H1 (cell line): ENCODE measurements at regions not wholly inside any gene's neighbourhood (a gene's known extent, or its start where the extent isn't known, plus 50 kb on each side); places are given as distances from the start of the nearest gene placed in this dataset.

Experiments
- CTCF ChIA-PET: fragments of 300-600 bp; sonication (Branson Sonifier 250); formaldehyde crosslinking; loops from one replicate; lab custom pipeline; 2021; ENCODE audit not compliant: partially characterized antibody; lab: Charles Lee
- POLR2A ChIA-PET: fragments of 300-600 bp; sonication (Branson Sonifier 250); formaldehyde crosslinking; loops from one replicate; lab custom pipeline; 2021; ENCODE audit warnings: inconsistent platforms; ENCODE audit not compliant: partially characterized antibody; lab: Charles Lee
- DNase-seq, 2 experiments: peaks; one replicate each; pipeline versions ENCODE4 v3.0.0 to v3.0.0-alpha.2; 2010 to 2022; ENCODE audit warnings: low spot score in 2 of 2, low read depth in 1 of 2, mixed read lengths in 1 of 2
- FAIRE-seq: peaks from 2 replicates; lab custom pipeline; 2011; peaks lifted over from hg19 to GRCh38; lab: Jason Lieb, UNC
- H2AFZ ChIP-seq: 2 replicates; pipeline ENCODE4 v1.8.1; 2012; ENCODE audit warnings: low read length, inconsistent platforms
- H2AK5ac ChIP-seq: 2 replicates; pipeline ENCODE4 v1.6.1; 2013; ENCODE audit warnings: low read depth, low read length
- H2BK120ac ChIP-seq: replicated peaks from 2 replicates; pipeline ENCODE3; 2013; ENCODE audit warnings: low read depth, low read length, inconsistent platforms
- H2BK12ac ChIP-seq: 2 replicates; pipeline ENCODE4 v1.6.1; 2013; ENCODE audit warnings: low read depth, low read length
- H2BK15ac ChIP-seq: 2 replicates; pipeline ENCODE4 v1.6.1; 2013; ENCODE audit warnings: low read length
- H2BK20ac ChIP-seq: 2 replicates; pipeline ENCODE4 v1.6.1; 2013; ENCODE audit warnings: low read length
- H2BK5ac ChIP-seq: 2 replicates; pipeline ENCODE4 v1.6.1; 2013; ENCODE audit warnings: low read depth, low read length
- H3K14ac ChIP-seq: 2 replicates; pipeline ENCODE4 v1.6.1; 2013; ENCODE audit warnings: inconsistent platforms; ENCODE audit not compliant: insufficient read length
- H3K18ac ChIP-seq: 2 replicates; pipeline ENCODE4 v1.6.1; 2013; ENCODE audit warnings: low read length; ENCODE audit errors: extremely low read depth
- H3K23ac ChIP-seq: 2 replicates; pipeline ENCODE4 v1.6.1; 2013; ENCODE audit warnings: inconsistent platforms; ENCODE audit not compliant: insufficient read length
- H3K23me2 ChIP-seq: 2 replicates; pipeline ENCODE4 v1.6.1; 2013; ENCODE audit warnings: low read depth, low read length
- H3K27ac ChIP-seq: 2 replicates; pipeline ENCODE4 v1.6.1; 2011; ENCODE audit warnings: low read depth, low read length, inconsistent platforms
- H3K27me3 ChIP-seq, 4 experiments: replicated peaks in 1 of 4; 1 replicate in 1 of 4; 2 replicates in 3 of 4; pipeline versions ENCODE4 v1.6.1 to v1.8.1; 2011 to 2013; ENCODE audit warnings: low read length in 3 of 4, mild to moderate bottlenecking in 3 of 4, inconsistent platforms in 2 of 4, mixed read lengths in 2 of 4, moderate library complexity in 1 of 4; ENCODE audit not compliant: control insufficient read depth in 3 of 4, insufficient read depth in 3 of 4; ENCODE audit errors: extremely low read depth in 1 of 4
- H3K36me3 ChIP-seq, 4 experiments: 2 replicates each; pipeline versions ENCODE4 v1.6.1 to v1.8.1; 2011 to 2013; ENCODE audit warnings: mild to moderate bottlenecking in 4 of 4, low read length in 3 of 4, moderate library complexity in 2 of 4, control low read depth in 1 of 4, inconsistent platforms in 1 of 4; ENCODE audit not compliant: insufficient read depth in 4 of 4, control insufficient read depth in 2 of 4
- H3K4ac ChIP-seq: replicated peaks from 2 replicates; pipeline ENCODE3; 2013; ENCODE audit warnings: low read length, low read depth, mixed read lengths, inconsistent platforms; ENCODE audit not compliant: insufficient read length
- H3K4me1 ChIP-seq, 4 experiments: replicated peaks in 1 of 4; 1 replicate in 1 of 4; 2 replicates in 3 of 4; pipeline versions ENCODE4 v1.6.1 to v1.8.1; 2011 to 2013; ENCODE audit warnings: low read length in 3 of 4, inconsistent platforms in 2 of 4, mixed read lengths in 1 of 4; ENCODE audit not compliant: insufficient read depth in 4 of 4, control insufficient read depth in 3 of 4
- H3K4me2 ChIP-seq, 2 experiments: 2 replicates each; pipeline versions ENCODE4 v1.6.1 to v1.8.1; 2011 to 2013; ENCODE audit warnings: low read depth in 2 of 2, low read length in 2 of 2, control low read depth in 1 of 2, inconsistent platforms in 1 of 2, mild to moderate bottlenecking in 1 of 2; ENCODE audit not compliant: insufficient read depth in 1 of 2
- H3K4me3 ChIP-seq, 4 experiments: fragments of 200-600, 300-600 bp in 1 of 4; sonication (generic), shearing (Covaris generic), sonication (Bioruptor Twin) in 1 of 4; 2 replicates each; pipeline versions ENCODE4 v1.5.1 to v1.8.1; 2011 to 2016; ENCODE audit warnings: low read length in 4 of 4, low read depth in 3 of 4, control low read depth in 2 of 4, inconsistent platforms in 2 of 4, mild to moderate bottlenecking in 2 of 4, mixed read lengths in 1 of 4, moderate library complexity in 1 of 4; ENCODE audit not compliant: insufficient read depth in 2 of 4; ENCODE audit errors: extremely low read depth in 1 of 4
- H3K56ac ChIP-seq: replicated peaks from 2 replicates; pipeline ENCODE3; 2013; ENCODE audit warnings: low read depth, mild to moderate bottlenecking, mixed read lengths, low read length, inconsistent platforms; ENCODE audit not compliant: insufficient read length
- H3K79me1 ChIP-seq: 2 replicates; pipeline ENCODE4 v1.6.1; 2013; ENCODE audit warnings: low read depth, low read length, control low read depth
- H3K79me2 ChIP-seq, 2 experiments: 2 replicates each; pipeline versions ENCODE4 v1.6.1 to v1.8.1; 2012 to 2013; ENCODE audit warnings: low read length in 2 of 2, mild to moderate bottlenecking in 2 of 2, inconsistent platforms in 1 of 2; ENCODE audit not compliant: insufficient read depth in 2 of 2, control insufficient read depth in 1 of 2
- H3K9ac ChIP-seq, 4 experiments: replicated peaks in 1 of 4; 1 replicate in 1 of 4; 2 replicates in 3 of 4; pipeline versions ENCODE4 v1.6.1 to v1.8.1; 2011 to 2013; ENCODE audit warnings: low read depth in 3 of 4, low read length in 3 of 4, control low read depth in 2 of 4, mild to moderate bottlenecking in 2 of 4, moderate library complexity in 2 of 4, inconsistent platforms in 1 of 4; ENCODE audit errors: extremely low read depth in 1 of 4
- H3K9me3 ChIP-seq, 2 experiments: 2 replicates each; pipeline versions ENCODE4 v1.6.1 to v1.8.1; 2012 to 2013; ENCODE audit warnings: mild to moderate bottlenecking in 2 of 2, moderate library complexity in 2 of 2, control low read depth in 1 of 2, inconsistent platforms in 1 of 2, low read depth in 1 of 2, low read length in 1 of 2, mixed read lengths in 1 of 2; ENCODE audit not compliant: insufficient read depth in 2 of 2
- H4K20me1 ChIP-seq, 2 experiments: replicated peaks in 1 of 2; 2 replicates each; pipeline versions ENCODE3 to v1.8.1; 2011 to 2013; ENCODE audit warnings: inconsistent platforms in 2 of 2, low read length in 2 of 2, mild to moderate bottlenecking in 1 of 2; ENCODE audit not compliant: insufficient read depth in 2 of 2, control insufficient read depth in 1 of 2
- H4K5ac ChIP-seq: 2 replicates; pipeline ENCODE4 v1.6.1; 2013; ENCODE audit warnings: low read length, low read depth, mixed read lengths, inconsistent platforms; ENCODE audit not compliant: insufficient read length
- H4K8ac ChIP-seq: 2 replicates; pipeline ENCODE4 v1.8.0; 2013; ENCODE audit warnings: mild to moderate bottlenecking, moderate library complexity, low read length, inconsistent platforms; ENCODE audit not compliant: insufficient read depth; ENCODE audit errors: extremely low read depth
- H4K91ac ChIP-seq: replicated peaks from 2 replicates; pipeline ENCODE3; 2013; ENCODE audit warnings: low read length, mixed read lengths, inconsistent platforms; ENCODE audit not compliant: insufficient read length
- RAD21 ChIP-seq, 2 experiments: IDR thresholded peaks in 1 of 2; conservative IDR thresholded peaks in 1 of 2; 2 replicates each; pipeline ENCODE4 v1.6.1; 2011; ENCODE audit warnings: low read depth in 2 of 2, low read length in 2 of 2, improper control_type of control experiment in 1 of 2, inconsistent platforms in 1 of 2, mild to moderate bottlenecking in 1 of 2, moderate library complexity in 1 of 2
- WGBS, 2 experiments: shearing (Covaris generic) in 1 of 2; methylation state at CpG; one replicate each; pipeline versions ENCODE4 v1.1.6 to v1.1.7; 2013 to 2015; ENCODE audit warnings: low lambda C conversion rate in 2 of 2, mixed read lengths in 2 of 2, inconsistent platforms in 1 of 2, low coverage in 1 of 2, missing lambda C conversion rate in 1 of 2; ENCODE audit not compliant: insufficient replicate concordance in 2 of 2, insufficient coverage in 1 of 2, insufficient read length in 1 of 2; ENCODE audit errors: extremely low coverage in 1 of 2, missing lambda C conversion rate in 1 of 2; 5-methylcytosine and 5-hydroxymethylcytosine counted together

DNA sequence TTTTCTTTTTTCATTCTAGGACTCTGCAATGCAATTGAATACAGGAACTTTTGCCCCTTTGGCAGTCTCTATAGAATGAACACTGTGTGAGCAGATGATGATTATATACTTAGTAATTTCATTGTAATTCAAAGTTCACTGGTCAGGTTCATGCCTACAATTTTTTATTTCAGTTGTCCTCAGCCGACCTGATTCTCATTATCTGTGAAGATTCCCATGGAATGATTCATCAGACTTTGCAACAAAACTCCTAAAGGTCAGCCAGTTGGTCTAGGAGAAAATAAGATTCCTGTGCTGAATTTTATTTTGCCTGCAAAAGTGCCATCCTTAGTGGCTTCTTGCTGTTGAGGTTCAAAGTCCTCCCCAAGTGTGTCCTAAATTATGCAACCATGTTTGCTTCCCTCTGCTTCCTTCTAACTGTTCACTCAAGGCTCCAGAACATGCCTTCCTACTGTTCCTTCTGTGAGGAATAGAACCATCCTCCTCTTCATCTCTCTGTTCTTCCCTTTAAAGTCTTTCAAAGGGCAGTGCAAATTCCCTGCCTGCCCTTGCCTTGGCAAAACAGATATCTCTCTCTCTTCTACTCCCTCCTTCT lies 194.2 kb upstream of the CNR1 start:
- 78% methylated on average over 1 of the region's 1 CpG; no CpG with 5 or more reads in 1 of the 2 experiments for WGBS, 2 experiments
- Histone ChIP-seq H3K56ac (no peak overlapping the region), H4K5ac (no peak overlapping the region), H2BK20ac (no peak overlapping the region), H3K23ac (no peak overlapping the region), H3K23me2 (no peaks in the 10 kb centered on the region), H2BK120ac (no peak overlapping the region), H4K20me1 (no peaks in the 10 kb centered on the region), H2BK5ac (no peak overlapping the region), H3K27me3 (no peaks in the 10 kb centered on the region), H4K8ac (no peak overlapping the region), H3K18ac (no peak overlapping the region), H2AFZ (no peak overlapping the region), H2AK5ac (no peak overlapping the region), H3K79me1 (no peaks in the 10 kb centered on the region), H3K4me3 (no peak overlapping the region), H2BK12ac (no peak overlapping the region), H3K27ac (no peak overlapping the region), H3K14ac (no peak overlapping the region), H3K4me1 (no peaks in the 10 kb centered on the region), H3K36me3 (no peaks in the 10 kb centered on the region), H2BK15ac (no peak overlapping the region), H3K4me2 (no peak overlapping the region), H3K4ac (peak overlapping the region; percentile 21), H4K91ac (no peak overlapping the region), H3K79me2 (no peaks in the 10 kb centered on the region), H3K9ac (no peak overlapping the region), H3K9me3 (no peaks in the 10 kb centered on the region)
- POLR2A ChIA-PET: no interaction called here
- DNase-seq: no peak
- FAIRE-seq: no peak
- CTCF ChIA-PET: no interaction called here
- TF ChIP-seq RAD21 (IDR thresholded peaks at IDR 0.05 in 1 of 2, conservative IDR thresholded peaks at IDR 0.05 in 1 of 2; ENCODE audit: low read depth in 2 of 2, low read length in 2 of 2): no peak
